ENCODE measurements at regions not wholly inside any gene's neighbourhood (a gene's known extent, or its start where the extent isn't known, plus 50 kb on each side); places are given as distances from the start of the nearest gene placed in this dataset.

GRCh38 chr14:25463480-25463879 lies 413.5 kb upstream of the STXBP6 start:
- 0% methylated on average over 1 of the region's 1 CpG for WGBS (ENCODE audit: low lambda C conversion rate)
- no peaks in the 10 kb centered on the region for H3K9me2 ChIP-seq
- no peaks in the 10 kb centered on the region for H3K36me3 ChIP-seq (replicated peaks in 1 of 2; ENCODE audit: control insufficient read depth in 1 of 2, insufficient read depth in 2 of 2, low read length in 1 of 2)
- H3K27me3 ChIP-seq (ENCODE audit: insufficient read depth) = no peaks in the 10 kb centered on the region
- no peaks in the 10 kb centered on the region for H3F3A ChIP-seq (replicated peaks; ENCODE audit: insufficient read depth)
- no peak overlapping the region for H3K4me2 ChIP-seq
- ChIA-PET POLR2A (no interaction called here), CTCF (no interaction called here)
- no peak overlapping the region for H2AFZ ChIP-seq (ENCODE audit: low read depth)
- no peaks in the 10 kb centered on the region for H3K9me3 ChIP-seq
- H3K4me3 ChIP-seq (ENCODE audit: low read depth in 2 of 2, low read length in 1 of 2) = no peak overlapping the region
- H3K4me1 ChIP-seq (ENCODE audit: control insufficient read depth in 1 of 2, insufficient read depth in 2 of 2, low read depth in 1 of 2, low read length in 1 of 2) = no peaks in the 10 kb centered on the region
- no peaks in the 10 kb centered on the region for H4K20me1 ChIP-seq (ENCODE audit: insufficient read depth)
- TF ChIP-seq, protein P1, sequence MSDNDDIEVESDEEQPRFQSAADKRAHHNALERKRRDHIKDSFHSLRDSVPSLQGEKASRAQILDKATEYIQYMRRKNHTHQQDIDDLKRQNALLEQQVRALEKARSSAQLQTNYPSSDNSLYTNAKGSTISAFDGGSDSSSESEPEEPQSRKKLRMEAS (IDR thresholded peaks at IDR 0.05; ENCODE audit: low read depth) = no peak
- TF ChIP-seq, protein P2, sequence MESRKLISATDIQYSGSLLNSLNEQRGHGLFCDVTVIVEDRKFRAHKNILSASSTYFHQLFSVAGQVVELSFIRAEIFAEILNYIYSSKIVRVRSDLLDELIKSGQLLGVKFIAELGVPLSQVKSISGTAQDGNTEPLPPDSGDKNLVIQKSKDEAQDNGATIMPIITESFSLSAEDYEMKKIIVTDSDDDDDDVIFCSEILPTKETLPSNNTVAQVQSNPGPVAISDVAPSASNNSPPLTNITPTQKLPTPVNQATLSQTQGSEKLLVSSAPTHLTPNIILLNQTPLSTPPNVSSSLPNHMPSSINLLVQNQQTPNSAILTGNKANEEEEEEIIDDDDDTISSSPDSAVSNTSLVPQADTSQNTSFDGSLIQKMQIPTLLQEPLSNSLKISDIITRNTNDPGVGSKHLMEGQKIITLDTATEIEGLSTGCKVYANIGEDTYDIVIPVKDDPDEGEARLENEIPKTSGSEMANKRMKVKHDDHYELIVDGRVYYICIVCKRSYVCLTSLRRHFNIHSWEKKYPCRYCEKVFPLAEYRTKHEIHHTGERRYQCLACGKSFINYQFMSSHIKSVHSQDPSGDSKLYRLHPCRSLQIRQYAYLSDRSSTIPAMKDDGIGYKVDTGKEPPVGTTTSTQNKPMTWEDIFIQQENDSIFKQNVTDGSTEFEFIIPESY (IDR thresholded peaks at IDR 0.05; ENCODE audit: borderline replicate concordance, low read depth) = no peak
- TF ChIP-seq EP300 (IDR thresholded peaks at IDR 0.05; ENCODE audit: borderline replicate concordance in 1 of 2, low read depth in 1 of 2, low read length in 1 of 2) (no peak), MEF2A (IDR thresholded peaks at IDR 0.05; ENCODE audit: borderline replicate concordance, low read depth) (no peak), RFX5 (IDR thresholded peaks at IDR 0.05; ENCODE audit: low read length) (no peak), EZH2phosphoT487 (IDR thresholded peaks at IDR 0.05; ENCODE audit: borderline replicate concordance, low read depth) (no peak), POLR2AphosphoS5 (IDR thresholded peaks at IDR 0.05; ENCODE audit: low read depth, low read length) (no peak)
- no peak overlapping the region for H3K9ac ChIP-seq
- H3K27ac ChIP-seq (ENCODE audit: low read depth in 2 of 2, low read length in 1 of 2) = no peak overlapping the region
- H3K79me2 ChIP-seq (ENCODE audit: insufficient read depth) = no peaks in the 10 kb centered on the region
- DNase-seq = no peak

DNA sequence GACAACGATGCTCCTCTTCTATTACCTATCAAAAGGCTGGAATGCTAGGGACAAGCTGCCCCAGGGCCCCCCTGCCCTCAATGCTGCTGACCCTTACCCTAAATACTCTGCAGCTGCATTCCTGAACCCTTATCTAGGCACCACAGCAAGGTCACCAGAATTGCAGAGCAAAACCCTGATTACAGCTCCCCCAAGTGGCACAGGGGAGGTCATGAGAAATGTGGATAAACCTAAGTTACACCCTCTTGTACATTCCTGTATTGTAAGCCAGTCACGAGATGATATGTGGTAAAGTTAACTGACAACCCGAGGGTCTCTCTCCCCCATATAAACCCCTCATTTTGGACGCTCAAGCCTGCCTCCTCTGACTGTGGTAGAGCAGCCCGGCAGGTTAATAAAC lies 411.8 kb upstream of the STXBP6 start:
- Histone ChIP-seq H3K9me2 (no peaks in the 10 kb centered on the region), H3F3A (replicated peaks; ENCODE audit: insufficient read depth) (no peaks in the 10 kb centered on the region), H2AFZ (ENCODE audit: low read depth) (no peak overlapping the region), H3K36me3 (replicated peaks in 1 of 2; ENCODE audit: control insufficient read depth in 1 of 2, insufficient read depth in 2 of 2, low read length in 1 of 2) (no peaks in the 10 kb centered on the region), H3K27ac (ENCODE audit: low read depth in 2 of 2, low read length in 1 of 2) (no peak overlapping the region), H3K27me3 (ENCODE audit: insufficient read depth) (no peaks in the 10 kb centered on the region), H4K20me1 (ENCODE audit: insufficient read depth) (no peaks in the 10 kb centered on the region), H3K79me2 (ENCODE audit: insufficient read depth) (no peaks in the 10 kb centered on the region), H3K4me2 (no peak overlapping the region), H3K9me3 (no peaks in the 10 kb centered on the region), H3K9ac (no peak overlapping the region), H3K4me3 (ENCODE audit: low read depth in 2 of 2, low read length in 1 of 2) (no peak overlapping the region), H3K4me1 (ENCODE audit: control insufficient read depth in 1 of 2, insufficient read depth in 2 of 2, low read depth in 1 of 2, low read length in 1 of 2) (no peaks in the 10 kb centered on the region)
- CTCF ChIA-PET = no interaction called here
- DNase-seq = no peak
- 3% methylated on average over 5 of the region's 5 CpGs for WGBS (ENCODE audit: low lambda C conversion rate)
- TF ChIP-seq FOSL2 (IDR thresholded peaks at IDR 0.05; ENCODE audit: borderline replicate concordance, low read depth) (no peak), TAF1 (IDR thresholded peaks at IDR 0.05; ENCODE audit: borderline replicate concordance, low read depth, low read length) (no peak), MXI1 (IDR thresholded peaks at IDR 0.05; ENCODE audit: low read depth, low read length) (no peak), RFX5 (IDR thresholded peaks at IDR 0.05; ENCODE audit: low read length) (no peak), GATA2 (CRISPR knock-in tag; IDR thresholded peaks at IDR 0.05) (no peak), SMC3 (IDR thresholded peaks at IDR 0.05; ENCODE audit: low read depth, low read length) (no peak), RXRA (IDR thresholded peaks at IDR 0.05; ENCODE audit: borderline replicate concordance, low read depth) (no peak), EP300 (IDR thresholded peaks at IDR 0.05; ENCODE audit: borderline replicate concordance in 1 of 2, low read depth in 1 of 2, low read length in 1 of 2) (no peak), SIN3A (IDR thresholded peaks at IDR 0.05; ENCODE audit: borderline replicate concordance, low read depth, low read length) (no peak)
- TF ChIP-seq, protein P2 (IDR thresholded peaks at IDR 0.05; ENCODE audit: borderline replicate concordance, low read depth) = no peak
- TF ChIP-seq, protein P1 (IDR thresholded peaks at IDR 0.05; ENCODE audit: low read depth) = no peak
- POLR2A ChIA-PET = no interaction called here

Data from SK-N-SH (cell line).